ENCODE measurements at regions not wholly inside any gene's neighbourhood (a gene's known extent, or its start where the extent isn't known, plus 50 kb on each side); places are given as distances from the start of the nearest gene placed in this dataset.
A peak's percentile ranks its signal among the peaks of the same experiment; 100 is the strongest.

- peak; percentile 41 to 69 (median 60) for TF ChIP-seq CTCF (IDR thresholded peaks at IDR 0.05)
- no peak for TF ChIP-seq POLR2A (IDR thresholded peaks at IDR 0.05)
Measured at GRCh38 chr7:114865564-114865963, 56.3 kb upstream of the MDFIC start.
